Stimulated activated memory B cell treated with anti-CD40 and anti-IgM and Interleukin-4, amounts not matched to agents 10 μg/mL and 1 μg/mL and 100 μg/mL, for 72 hours (primary cell): ENCODE measurements at regions not wholly inside any gene's neighbourhood (a gene's known extent, or its start where the extent isn't known, plus 50 kb on each side); places are given as distances from the start of the nearest gene placed in this dataset.

Experiments
- ATAC-seq: fragments of 150-1000 bp; cut with Tn5 transposase; 2 replicates; pipeline ENCODE4 v1.10.0; 2021
- H3K27ac Mint-ChIP-seq: one replicate; pipeline ENCODE4 v1.8.0; 2022; ENCODE audit warnings: mild to moderate bottlenecking, mixed read lengths
- H3K27me3 Mint-ChIP-seq: one replicate; pipeline ENCODE4 v1.8.0; 2022; ENCODE audit warnings: mixed read lengths
- H3K36me3 Mint-ChIP-seq: one replicate; pipeline ENCODE4 v1.8.0; 2022; ENCODE audit warnings: mixed read lengths
- H3K4me1 Mint-ChIP-seq: one replicate; pipeline ENCODE4 v1.8.0; 2022; ENCODE audit warnings: mixed read lengths
- H3K4me3 Mint-ChIP-seq: one replicate; pipeline ENCODE4 v1.8.0; 2022; ENCODE audit warnings: mild to moderate bottlenecking, moderate library complexity, mixed read lengths
- H3K9me3 Mint-ChIP-seq: one replicate; pipeline ENCODE4 v1.8.0; 2022; ENCODE audit warnings: mixed read lengths

- H3K4me3 Mint-ChIP-seq: no peak overlapping the region
- H3K27me3 Mint-ChIP-seq: peaks cover 17% of the 10 kb centered on the region
- no peaks in the 10 kb centered on the region for H3K4me1 Mint-ChIP-seq
- peaks cover 8% of the 10 kb centered on the region for H3K9me3 Mint-ChIP-seq
- no peaks in the 10 kb centered on the region for H3K36me3 Mint-ChIP-seq
- ATAC-seq: peak; percentile 8
- no peak overlapping the region for H3K27ac Mint-ChIP-seq
Observed at GRCh38 chr1:5575396-5575940, 416.8 kb downstream of the NPHP4 start.

- peaks cover 17% of the 10 kb centered on the region for H3K27me3 Mint-ChIP-seq
- no peak for ATAC-seq
- H3K4me1 Mint-ChIP-seq: no peaks in the 10 kb centered on the region
- H3K9me3 Mint-ChIP-seq: peaks cover 8% of the 10 kb centered on the region
- H3K27ac Mint-ChIP-seq: no peak overlapping the region
- no peaks in the 10 kb centered on the region for H3K36me3 Mint-ChIP-seq
- no peak overlapping the region for H3K4me3 Mint-ChIP-seq
Observed at GRCh38 chr1:5574641-5575040, 417.6 kb downstream of the NPHP4 start.

GRCh38 chr1:5572794-5573193, 419.4 kb downstream of the NPHP4 start:
- Mint-ChIP-seq H3K27ac (no peak overlapping the region), H3K4me1 (no peaks in the 10 kb centered on the region), H3K9me3 (peaks cover 11% of the 10 kb centered on the region), H3K27me3 (peaks cover 9% of the 10 kb centered on the region), H3K36me3 (no peaks in the 10 kb centered on the region), H3K4me3 (no peak overlapping the region)
- no peak for ATAC-seq

- peaks cover 7% of the 10 kb centered on the region for H3K27me3 Mint-ChIP-seq
- H3K4me1 Mint-ChIP-seq: no peaks in the 10 kb centered on the region
- H3K36me3 Mint-ChIP-seq: no peaks in the 10 kb centered on the region
- H3K4me3 Mint-ChIP-seq: no peak overlapping the region
- no peak overlapping the region for H3K27ac Mint-ChIP-seq
- no peak for ATAC-seq
- H3K9me3 Mint-ChIP-seq: peaks cover 11% of the 10 kb centered on the region
Observed at GRCh38 chr1:5571861-5572401, 420.3 kb downstream of the NPHP4 start.

GRCh38 chr1:5571438-5571837, 420.8 kb downstream of the NPHP4 start:
- Mint-ChIP-seq H3K9me3 (peaks cover 11% of the 10 kb centered on the region), H3K36me3 (no peaks in the 10 kb centered on the region), H3K27ac (no peak overlapping the region), H3K4me1 (no peaks in the 10 kb centered on the region), H3K27me3 (peaks cover 7% of the 10 kb centered on the region), H3K4me3 (no peak overlapping the region)
- no peak for ATAC-seq

- Mint-ChIP-seq H3K9me3 (peaks cover 11% of the 10 kb centered on the region), H3K4me3 (no peak overlapping the region), H3K27ac (no peak overlapping the region), H3K36me3 (no peaks in the 10 kb centered on the region), H3K4me1 (no peaks in the 10 kb centered on the region), H3K27me3 (peaks cover 7% of the 10 kb centered on the region)
- no peak for ATAC-seq
Observed at GRCh38 chr1:5570931-5571330, 421.3 kb downstream of the NPHP4 start.

GRCh38 chr1:5568321-5568720, 423.9 kb downstream of the NPHP4 start:
- no peaks in the 10 kb centered on the region for H3K27me3 Mint-ChIP-seq
- no peak overlapping the region for H3K27ac Mint-ChIP-seq
- no peaks in the 10 kb centered on the region for H3K4me1 Mint-ChIP-seq
- H3K9me3 Mint-ChIP-seq: peaks cover 11% of the 10 kb centered on the region
- no peak for ATAC-seq
- H3K4me3 Mint-ChIP-seq: no peak overlapping the region
- no peaks in the 10 kb centered on the region for H3K36me3 Mint-ChIP-seq

GRCh38 chr1:5567839-5568238, 424.4 kb downstream of the NPHP4 start:
- no peaks in the 10 kb centered on the region for H3K4me1 Mint-ChIP-seq
- no peaks in the 10 kb centered on the region for H3K27me3 Mint-ChIP-seq
- H3K9me3 Mint-ChIP-seq: peaks cover 11% of the 10 kb centered on the region
- no peak overlapping the region for H3K4me3 Mint-ChIP-seq
- H3K27ac Mint-ChIP-seq: no peak overlapping the region
- no peak for ATAC-seq
- H3K36me3 Mint-ChIP-seq: no peaks in the 10 kb centered on the region

- ATAC-seq: no peak
- Mint-ChIP-seq H3K27ac (no peak overlapping the region), H3K4me3 (no peak overlapping the region), H3K9me3 (peaks cover 11% of the 10 kb centered on the region), H3K27me3 (no peaks in the 10 kb centered on the region), H3K4me1 (no peaks in the 10 kb centered on the region), H3K36me3 (no peaks in the 10 kb centered on the region)
Observed at GRCh38 chr1:5566924-5567323, 425.3 kb downstream of the NPHP4 start.

- peaks cover 10% of the 10 kb centered on the region for H3K9me3 Mint-ChIP-seq
- no peaks in the 10 kb centered on the region for H3K36me3 Mint-ChIP-seq
- no peaks in the 10 kb centered on the region for H3K27me3 Mint-ChIP-seq
- no peaks in the 10 kb centered on the region for H3K4me1 Mint-ChIP-seq
- no peak overlapping the region for H3K4me3 Mint-ChIP-seq
- ATAC-seq: no peak
- H3K27ac Mint-ChIP-seq: no peak overlapping the region
Observed at GRCh38 chr1:5565281-5566125, 426.7 kb downstream of the NPHP4 start.

GRCh38 chr1:5564578-5565257, 427.5 kb downstream of the NPHP4 start:
- Mint-ChIP-seq H3K27ac (no peak overlapping the region), H3K27me3 (no peaks in the 10 kb centered on the region), H3K9me3 (peaks cover 10% of the 10 kb centered on the region), H3K4me3 (no peak overlapping the region), H3K4me1 (no peaks in the 10 kb centered on the region), H3K36me3 (no peaks in the 10 kb centered on the region)
- ATAC-seq: peak; percentile 31

- H3K4me3 Mint-ChIP-seq: no peak overlapping the region
- H3K27ac Mint-ChIP-seq: no peak overlapping the region
- ATAC-seq: no peak
- no peaks in the 10 kb centered on the region for H3K36me3 Mint-ChIP-seq
- H3K4me1 Mint-ChIP-seq: no peaks in the 10 kb centered on the region
- H3K27me3 Mint-ChIP-seq: no peaks in the 10 kb centered on the region
- H3K9me3 Mint-ChIP-seq: peaks cover 8% of the 10 kb centered on the region
Observed at GRCh38 chr1:5563861-5564577, 428.2 kb downstream of the NPHP4 start.

GRCh38 chr1:5562769-5563168, 429.5 kb downstream of the NPHP4 start:
- no peaks in the 10 kb centered on the region for H3K27me3 Mint-ChIP-seq
- no peak for ATAC-seq
- H3K4me3 Mint-ChIP-seq: no peak overlapping the region
- H3K9me3 Mint-ChIP-seq: peaks cover 13% of the 10 kb centered on the region
- H3K4me1 Mint-ChIP-seq: no peaks in the 10 kb centered on the region
- H3K36me3 Mint-ChIP-seq: no peaks in the 10 kb centered on the region
- no peak overlapping the region for H3K27ac Mint-ChIP-seq

- Mint-ChIP-seq H3K4me1 (no peaks in the 10 kb centered on the region), H3K4me3 (no peak overlapping the region), H3K27me3 (no peaks in the 10 kb centered on the region), H3K9me3 (peaks cover 13% of the 10 kb centered on the region), H3K27ac (no peak overlapping the region), H3K36me3 (no peaks in the 10 kb centered on the region)
- no peak for ATAC-seq
Observed at GRCh38 chr1:5562331-5562730, 429.9 kb downstream of the NPHP4 start.

- H3K4me3 Mint-ChIP-seq: no peak overlapping the region
- H3K27me3 Mint-ChIP-seq: no peaks in the 10 kb centered on the region
- ATAC-seq: no peak
- H3K9me3 Mint-ChIP-seq: peaks cover 13% of the 10 kb centered on the region
- no peaks in the 10 kb centered on the region for H3K36me3 Mint-ChIP-seq
- H3K27ac Mint-ChIP-seq: no peak overlapping the region
- no peaks in the 10 kb centered on the region for H3K4me1 Mint-ChIP-seq
Observed at GRCh38 chr1:5559078-5559477, 433.1 kb downstream of the NPHP4 start.
